ENCODE measurements at regions not wholly inside any gene's neighbourhood (a gene's known extent, or its start where the extent isn't known, plus 50 kb on each side); places are given as distances from the start of the nearest gene placed in this dataset.

GRCh38 chr10:84089162-84089561 is 50.1 kb upstream of the GHITM start:
- H3K9ac ChIP-seq (ENCODE audit: low read length), result no peak overlapping the region
- no peak overlapping the region for H2AFZ ChIP-seq (ENCODE audit: low read length)
- H4K20me1 ChIP-seq (ENCODE audit: insufficient read depth, low read length), result no peaks in the 10 kb centered on the region
- H3K27ac ChIP-seq (ENCODE audit: low read depth, low read length, poor library complexity, severe bottlenecking), result no peak overlapping the region
- H3K4me3 ChIP-seq (ENCODE audit: low read depth, low read length, poor library complexity, severe bottlenecking), result no peak overlapping the region
- H3K9me3 ChIP-seq (ENCODE audit: low read length), result 0 out of 2 replicates have a peak, but pooled peaks cover 2% of the 10 kb centered on the region
- H3K9me2 ChIP-seq (ENCODE audit: low read depth, low read length), result no peaks in the 10 kb centered on the region
- H3K79me2 ChIP-seq (ENCODE audit: insufficient read depth, low read length), result no peaks in the 10 kb centered on the region
- H3F3A ChIP-seq (ENCODE audit: insufficient read depth, low read length), result no peaks in the 10 kb centered on the region
- no peak for TF ChIP-seq EZH2 (IDR thresholded peaks at IDR 0.05; ENCODE audit: borderline replicate concordance, low read length)
- TF ChIP-seq CTCF (IDR thresholded peaks at IDR 0.05; ENCODE audit: low read length), result no peak
- H3K4me1 ChIP-seq (ENCODE audit: insufficient read depth, low read length, severe bottlenecking), result no peaks in the 10 kb centered on the region
- no peaks in the 10 kb centered on the region for H3K36me3 ChIP-seq (ENCODE audit: insufficient read depth, low read length)
- no peak overlapping the region for H3K4me2 ChIP-seq (ENCODE audit: low read length)
- no peaks in the 10 kb centered on the region for H3K27me3 ChIP-seq (ENCODE audit: insufficient read depth, low read length)

Data from OCI-LY1 (cell line).